ENCODE measurements at regions not wholly inside any gene's neighbourhood (a gene's known extent, or its start where the extent isn't known, plus 50 kb on each side); places are given as distances from the start of the nearest gene placed in this dataset.
"Not testable (repeated sequence)": the region's sequence is repeated elsewhere in the genome, so short reads cannot be mapped to it uniquely, and the experiment has no call there.

DNA sequence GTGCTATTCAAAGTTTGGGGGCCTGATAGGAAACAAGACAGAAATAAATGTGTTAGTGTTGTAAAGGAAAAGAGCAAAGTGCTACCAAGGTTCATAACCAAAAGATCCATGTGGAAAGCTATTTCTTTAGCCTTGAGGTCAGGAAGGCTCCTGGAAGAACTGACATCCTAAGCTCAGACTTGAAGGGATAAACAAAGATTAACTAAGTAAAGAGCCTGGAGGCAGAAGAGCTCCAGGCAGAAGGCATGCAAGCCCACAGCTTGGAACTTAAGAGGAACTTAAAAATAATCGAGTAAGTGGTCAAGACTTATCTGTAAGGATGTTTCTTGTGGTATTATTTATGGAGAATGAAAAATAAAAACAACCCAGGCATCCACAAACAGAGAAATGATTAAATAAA is 245.0 kb upstream of the MGAT5 start:
- no peak for DNase-seq (ENCODE audit: low read depth)
- in situ Hi-C loops (cut with HindIII; ENCODE audit: low pct_unique_long_range_greater_than_20kb, low sequenced_read_pairs): no loop called here

DNA sequence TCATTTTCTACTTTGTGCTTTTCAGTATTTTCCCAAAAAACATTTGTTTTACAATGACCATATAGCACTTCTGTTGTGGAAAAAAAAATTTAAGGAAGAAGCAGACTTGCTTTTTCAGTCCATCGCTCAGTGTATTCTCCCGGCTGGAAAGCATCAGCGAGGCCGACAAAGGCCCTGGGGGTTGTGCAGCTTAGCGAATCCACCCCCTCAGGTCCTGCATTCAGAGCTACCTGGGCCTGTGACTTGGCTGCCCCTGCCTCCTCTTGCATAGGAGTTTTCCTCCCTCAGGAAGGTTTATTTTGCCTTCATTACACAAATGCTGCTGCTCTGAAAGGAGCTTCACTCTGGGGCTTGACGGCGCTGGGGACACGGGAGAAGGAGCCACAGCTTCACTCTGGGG is 244.4 kb upstream of the MGAT5 start:
- no peak for DNase-seq (ENCODE audit: low read depth)
- in situ Hi-C loops (cut with HindIII; ENCODE audit: low pct_unique_long_range_greater_than_20kb, low sequenced_read_pairs): no loop called here

DNA sequence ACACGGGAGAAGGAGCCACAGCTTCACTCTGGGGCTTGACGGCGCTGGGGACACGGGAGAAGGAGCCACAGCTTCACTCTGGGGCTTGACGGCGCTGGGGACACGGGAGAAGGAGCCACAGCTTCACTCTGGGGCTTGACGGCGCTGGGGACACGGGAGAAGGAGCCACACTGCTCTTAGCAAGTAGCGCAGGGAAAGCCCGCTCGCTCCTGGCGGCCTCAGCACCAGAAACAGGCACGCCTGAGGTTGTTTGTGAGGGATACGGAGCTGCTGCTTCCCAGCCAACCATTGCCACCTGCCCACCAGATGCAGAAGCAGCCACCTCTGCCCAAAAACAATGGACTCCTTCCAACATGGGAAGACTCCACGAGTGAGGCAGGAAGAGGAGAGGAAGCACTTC is 244.0 kb upstream of the MGAT5 start:
- DNase-seq (ENCODE audit: low read depth); in situ Hi-C loops (cut with HindIII; ENCODE audit: low pct_unique_long_range_greater_than_20kb, low sequenced_read_pairs): not testable (repeated sequence)

DNA sequence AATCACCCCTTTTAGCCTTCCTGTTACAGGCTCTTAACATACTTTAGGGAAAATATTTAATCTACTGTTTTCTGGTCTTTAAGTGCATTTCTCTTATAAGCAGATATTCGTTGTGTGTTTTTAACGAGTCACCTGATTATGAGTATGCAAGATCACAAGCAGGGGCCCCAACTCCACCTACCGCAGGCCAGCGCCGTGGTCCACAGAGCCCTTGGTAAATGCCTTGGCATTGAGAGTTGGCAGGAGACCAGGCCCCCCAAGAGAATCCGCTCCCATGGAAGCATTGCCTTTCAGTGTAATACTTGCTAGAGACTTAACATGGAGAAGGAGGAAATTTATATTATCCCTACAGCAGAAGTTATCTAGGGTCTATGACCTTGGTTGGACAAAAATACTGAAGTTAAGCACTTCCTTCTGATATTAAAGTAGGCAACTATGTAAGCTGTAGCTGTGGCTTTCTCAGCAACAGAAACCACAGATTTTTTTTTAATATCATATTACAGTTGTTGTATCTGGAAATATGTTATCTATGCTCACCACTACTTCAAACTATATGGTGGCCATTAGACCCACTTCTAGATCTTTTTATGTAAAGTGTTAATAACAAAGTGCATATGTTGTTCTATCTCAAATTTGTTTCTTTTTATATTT is 241.8 kb upstream of the MGAT5 start:
- in situ Hi-C loops (cut with HindIII; ENCODE audit: low pct_unique_long_range_greater_than_20kb, low sequenced_read_pairs): no loop called here
- no peak for DNase-seq (ENCODE audit: low read depth)

DNA sequence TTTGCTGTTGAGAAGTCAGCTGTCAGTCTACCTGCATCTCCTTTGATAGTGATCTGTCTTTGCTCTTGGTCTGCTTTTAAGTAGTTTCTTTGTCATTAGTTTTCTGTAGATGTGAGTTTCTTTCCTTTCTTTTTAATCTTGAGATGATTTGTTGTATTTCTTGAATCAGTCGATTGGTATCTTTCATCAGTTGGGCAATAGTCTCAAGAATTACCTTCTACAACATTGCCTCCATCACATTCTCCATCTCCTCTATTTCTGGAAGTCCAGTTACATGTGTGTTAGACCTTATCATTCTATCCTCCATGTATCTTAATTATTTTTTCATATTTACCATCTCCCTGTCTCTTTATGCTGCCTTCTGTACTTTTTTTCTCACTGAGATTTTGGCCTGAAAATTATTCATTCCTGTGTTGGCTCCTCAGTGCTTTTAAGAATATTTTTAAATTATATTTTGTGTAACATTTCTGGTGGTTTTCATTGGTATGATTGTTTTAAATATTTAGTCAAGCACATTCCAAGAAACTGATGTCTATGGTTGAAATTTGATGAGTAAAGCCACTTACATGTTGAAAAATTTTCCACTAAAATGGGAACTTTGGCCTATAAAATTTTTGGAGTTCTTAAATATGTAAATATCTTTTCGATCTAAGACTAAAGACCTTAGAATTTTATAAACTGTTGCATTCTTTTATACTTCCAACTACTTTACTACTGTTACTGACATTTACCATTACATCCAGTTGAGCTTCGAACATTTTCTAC is 239.5 kb upstream of the MGAT5 start:
- DNase-seq (ENCODE audit: low read depth): no peak
- in situ Hi-C loops (cut with HindIII; ENCODE audit: low pct_unique_long_range_greater_than_20kb, low sequenced_read_pairs): no loop called here

DNA sequence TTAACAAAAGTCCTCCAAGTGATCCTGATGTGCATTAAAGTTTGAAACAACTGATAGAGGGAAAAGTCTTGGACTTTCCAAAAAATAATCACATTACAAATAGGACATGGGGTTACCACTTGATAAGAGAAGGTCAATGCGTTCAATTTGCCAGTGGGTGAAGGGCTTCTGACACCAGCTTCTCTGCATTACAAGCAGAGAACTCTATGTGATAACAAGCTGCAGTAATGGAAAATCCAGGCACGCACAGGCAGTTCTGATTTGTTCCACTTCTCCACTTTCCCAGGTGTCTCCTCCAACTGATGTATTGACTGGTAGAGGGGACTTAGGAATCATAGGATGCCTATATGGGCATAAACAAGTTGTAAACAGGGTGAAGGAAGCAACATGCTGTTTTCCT is 234.0 kb upstream of the MGAT5 start:
- DNase-seq (ENCODE audit: low read depth): no peak
- in situ Hi-C loops (cut with HindIII; ENCODE audit: low pct_unique_long_range_greater_than_20kb, low sequenced_read_pairs): no loop called here

DNA sequence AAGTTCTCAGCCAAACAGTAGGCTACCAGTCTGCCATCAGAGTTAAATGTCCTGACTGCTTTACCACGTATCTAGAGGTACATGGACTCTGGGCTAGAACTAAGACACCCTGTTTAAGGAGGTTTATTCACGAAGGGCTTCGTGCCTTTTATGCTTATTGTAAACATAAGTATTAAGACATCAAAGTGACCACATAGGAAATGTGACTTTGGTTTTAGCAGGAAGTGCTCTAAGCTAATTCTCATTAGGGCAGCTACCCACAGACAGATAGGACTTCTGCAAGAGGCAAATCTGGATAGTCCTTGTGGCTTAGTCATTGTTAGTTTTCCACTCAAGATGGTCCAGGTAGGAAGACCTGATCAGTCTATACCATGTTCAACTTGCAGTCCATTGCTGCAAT is 233.3 kb upstream of the MGAT5 start:
- in situ Hi-C loops (cut with HindIII; ENCODE audit: low pct_unique_long_range_greater_than_20kb, low sequenced_read_pairs): no loop called here
- no peak for DNase-seq (ENCODE audit: low read depth)

DNA sequence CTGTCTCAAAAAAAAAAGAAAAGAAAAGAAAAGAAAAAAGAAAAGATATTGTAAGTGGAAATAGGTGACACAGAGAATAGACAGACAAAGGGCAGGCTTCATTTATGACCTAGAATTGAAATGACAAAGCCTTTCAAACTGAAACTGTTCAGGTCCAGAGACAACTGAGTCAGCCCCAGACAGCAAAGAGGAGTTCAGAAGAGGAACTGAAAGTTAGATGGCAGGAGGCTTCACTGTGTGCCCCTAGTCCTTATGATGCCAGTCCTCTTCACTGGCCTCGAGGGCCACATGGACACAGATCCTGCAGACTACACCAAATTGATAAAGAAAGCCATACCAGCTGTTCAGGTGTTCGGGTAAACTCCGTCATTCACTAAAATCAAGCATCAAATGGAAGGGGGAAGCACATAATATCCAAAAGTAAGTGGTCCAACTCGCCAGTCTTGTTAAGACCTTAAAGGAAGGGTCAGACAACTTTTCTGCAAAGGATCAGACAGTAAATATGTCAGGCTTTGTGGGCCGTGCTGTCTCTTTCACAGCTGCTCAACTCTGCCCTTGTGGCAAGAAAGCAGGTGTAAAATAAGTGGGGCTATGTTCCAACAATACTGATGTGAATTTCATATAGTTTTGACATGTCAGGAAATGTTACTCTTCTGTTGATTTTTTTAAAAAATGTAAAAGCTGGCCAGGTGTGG is 231.9 kb upstream of the MGAT5 start:
- in situ Hi-C loops (cut with HindIII; ENCODE audit: low pct_unique_long_range_greater_than_20kb, low sequenced_read_pairs): no loop called here
- no peak for DNase-seq (ENCODE audit: low read depth)

DNA sequence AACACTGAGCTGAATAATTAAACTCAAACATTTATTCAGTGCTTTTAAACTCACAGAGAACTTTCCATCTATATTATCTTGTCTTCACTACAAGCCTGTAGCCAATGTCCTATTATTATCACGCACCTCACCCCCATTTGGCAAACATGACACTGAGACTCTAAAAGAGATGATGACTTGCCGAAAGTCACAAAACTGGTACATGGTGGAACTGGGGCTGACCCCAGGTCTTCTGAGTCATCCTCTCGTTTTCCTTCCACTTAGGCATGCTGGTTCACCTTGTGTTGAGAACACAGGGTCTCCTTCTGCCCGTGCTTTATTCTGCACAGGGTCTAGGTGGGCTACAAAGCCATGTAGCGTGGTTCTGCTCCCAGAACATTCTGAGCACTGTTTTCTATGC is 230.0 kb upstream of the MGAT5 start:
- in situ Hi-C loops (cut with HindIII; ENCODE audit: low pct_unique_long_range_greater_than_20kb, low sequenced_read_pairs): no loop called here
- no peak for DNase-seq (ENCODE audit: low read depth)

DNA sequence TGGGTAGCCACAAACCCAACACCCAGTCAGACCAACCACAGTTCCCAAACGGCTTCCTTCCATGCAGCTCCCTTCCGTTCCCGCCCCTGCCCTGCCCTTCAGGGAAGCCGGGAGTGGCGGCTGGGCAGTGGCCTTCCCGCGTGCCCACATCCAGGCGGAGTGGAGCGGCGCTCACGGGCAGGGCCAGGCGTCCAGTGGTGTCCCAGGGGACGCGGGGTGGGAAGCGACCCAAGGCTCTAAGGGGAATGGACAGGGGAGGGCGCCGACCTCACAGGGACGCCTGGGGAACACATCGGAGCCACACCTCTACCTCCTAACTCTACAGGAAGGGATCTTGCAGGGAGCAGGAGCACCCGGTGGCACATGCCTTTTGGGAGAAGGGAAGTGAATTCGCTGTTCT is 225.9 kb upstream of the MGAT5 start:
- in situ Hi-C loops (cut with HindIII; ENCODE audit: low pct_unique_long_range_greater_than_20kb, low sequenced_read_pairs): no loop called here
- DNase-seq (ENCODE audit: low read depth): no peak

DNA sequence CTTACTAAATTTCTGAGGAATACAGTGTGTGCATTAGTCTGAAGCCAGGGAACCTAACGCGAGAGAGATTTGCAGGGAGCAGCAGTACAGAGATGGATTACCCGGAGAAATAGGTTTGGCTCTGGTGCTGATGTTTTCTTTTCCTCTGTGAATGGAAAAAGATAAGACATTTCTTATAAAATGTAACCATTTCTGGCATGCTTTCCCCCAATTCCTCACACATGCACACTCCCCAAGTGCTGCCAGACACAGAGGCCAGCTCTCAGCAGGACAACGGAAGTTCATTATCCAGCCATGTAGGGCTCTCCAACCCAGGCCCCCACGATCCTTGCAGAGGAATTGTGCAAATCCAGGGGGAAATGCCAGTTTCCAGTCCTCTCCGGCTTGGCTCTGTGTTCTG is 224.5 kb upstream of the MGAT5 start:
- DNase-seq (ENCODE audit: low read depth): no peak
- in situ Hi-C loops (cut with HindIII; ENCODE audit: low pct_unique_long_range_greater_than_20kb, low sequenced_read_pairs): no loop called here

DNA sequence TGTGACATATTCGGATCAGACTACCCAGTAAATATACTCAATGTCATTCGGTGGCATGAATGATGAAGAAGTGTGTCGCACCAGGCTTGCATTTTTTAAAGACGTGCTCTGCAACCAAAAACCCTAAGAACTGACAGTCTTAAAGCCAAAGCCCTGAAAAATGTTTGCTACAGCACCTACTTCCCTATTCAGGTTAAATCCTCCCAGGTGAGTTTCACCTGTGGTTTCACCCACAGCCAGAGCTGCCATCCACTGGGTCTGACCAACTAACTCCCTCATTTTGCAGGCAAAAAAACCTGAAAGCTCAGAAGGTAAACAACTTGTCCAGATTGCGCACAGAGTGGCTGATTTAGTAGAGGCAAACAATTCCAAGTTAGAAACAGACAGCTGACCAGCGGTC is 222.3 kb upstream of the MGAT5 start:
- no peak for DNase-seq (ENCODE audit: low read depth)
- in situ Hi-C loops (cut with HindIII; ENCODE audit: low pct_unique_long_range_greater_than_20kb, low sequenced_read_pairs): no loop called here

DNA sequence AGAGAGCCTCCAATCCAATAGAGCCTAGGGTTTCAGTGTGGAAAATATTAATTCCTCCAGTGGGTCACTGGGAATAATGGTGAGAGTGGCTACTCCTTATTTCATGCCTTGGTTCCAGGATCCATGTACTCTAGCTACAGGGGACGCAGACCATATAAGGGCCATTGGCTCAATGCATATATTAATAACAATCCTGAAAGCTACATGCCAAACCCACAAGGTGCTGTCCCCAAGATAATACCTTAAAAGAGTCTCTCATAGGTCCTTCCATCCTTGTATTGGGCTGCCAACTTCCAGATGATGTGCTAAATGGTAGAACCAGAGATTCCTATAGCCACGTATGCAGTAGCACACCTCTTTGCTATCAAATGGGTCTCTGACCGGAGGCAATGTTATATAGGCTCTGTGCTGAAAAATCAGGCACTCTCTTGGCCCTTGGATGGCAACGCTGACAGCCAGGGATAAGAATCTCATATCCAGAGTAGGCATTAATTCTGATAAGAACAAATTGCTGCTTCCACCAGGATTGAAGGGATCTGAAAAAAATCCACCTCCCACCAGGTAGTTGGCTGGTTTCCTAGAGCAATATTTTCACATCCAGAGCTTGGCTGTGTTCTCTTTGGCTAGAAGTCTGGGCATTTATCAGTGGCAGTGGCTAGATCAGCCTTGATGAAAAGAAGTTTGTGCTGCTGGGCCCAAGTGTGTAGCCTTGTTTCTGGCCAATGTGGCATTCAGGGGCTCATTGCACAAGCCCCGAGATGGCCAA is 218.1 kb upstream of the MGAT5 start:
- in situ Hi-C loops (cut with HindIII; ENCODE audit: low pct_unique_long_range_greater_than_20kb, low sequenced_read_pairs): no loop called here
- no peak for DNase-seq (ENCODE audit: low read depth)

DNA sequence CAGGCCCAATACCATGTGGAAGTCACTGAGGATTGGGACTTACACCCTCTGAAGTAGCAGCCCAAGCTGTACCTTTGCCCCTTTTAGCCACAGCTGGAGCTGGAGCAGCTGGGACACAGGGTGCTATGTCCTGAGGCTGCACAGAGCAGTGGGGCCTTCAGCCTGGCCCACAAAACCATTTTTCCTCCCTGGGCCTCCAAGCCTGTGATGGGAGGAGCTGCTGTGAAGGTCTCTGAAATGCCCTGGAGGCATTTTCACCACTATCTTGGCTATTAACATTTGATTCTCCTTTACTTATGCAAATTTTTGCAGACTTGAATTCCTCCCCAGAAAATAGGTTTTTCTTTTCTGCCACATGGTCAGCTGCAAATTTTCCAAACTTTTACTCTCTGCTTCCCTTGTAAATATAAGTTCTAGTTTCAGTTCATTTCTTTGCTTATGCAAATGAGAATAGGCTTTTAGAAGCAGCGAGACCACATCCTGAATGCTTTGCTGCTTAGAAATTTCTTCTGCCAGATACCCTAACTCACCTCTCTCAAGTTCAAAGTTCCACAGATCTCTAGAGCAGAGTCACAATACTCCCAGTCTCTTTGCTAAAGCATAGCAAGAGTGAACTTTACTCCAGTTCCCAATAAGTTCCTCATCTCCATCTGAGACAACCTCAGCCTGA is 213.8 kb upstream of the MGAT5 start:
- no peak for DNase-seq (ENCODE audit: low read depth)
- in situ Hi-C loops (cut with HindIII; ENCODE audit: low pct_unique_long_range_greater_than_20kb, low sequenced_read_pairs): no loop called here

DNA sequence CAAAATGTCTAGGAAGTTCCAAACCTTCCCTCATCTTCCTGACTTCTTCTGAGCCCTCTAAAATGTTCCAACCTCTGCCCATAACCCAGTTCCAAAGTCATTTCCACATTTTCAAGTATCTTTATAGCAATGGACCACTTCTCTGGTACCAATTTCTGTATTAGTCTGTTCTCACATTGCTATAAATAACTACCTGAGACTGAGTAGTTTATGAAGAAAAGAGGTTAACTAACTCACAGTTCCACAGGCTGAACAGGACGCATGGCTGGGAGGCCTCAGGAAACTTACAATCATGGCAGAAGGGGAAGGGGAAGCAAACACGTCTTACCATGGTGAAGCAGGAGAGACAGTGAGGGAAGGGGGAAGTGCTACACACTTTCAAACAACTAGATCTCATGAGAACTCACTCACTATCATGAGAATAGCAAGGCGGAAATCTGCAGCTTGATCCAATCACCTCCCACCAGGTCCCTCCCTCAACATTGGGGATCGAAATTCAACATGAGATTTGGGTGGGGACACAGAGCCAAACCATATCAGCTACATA is 213.2 kb upstream of the MGAT5 start:
- DNase-seq (ENCODE audit: low read depth); in situ Hi-C loops (cut with HindIII; ENCODE audit: low pct_unique_long_range_greater_than_20kb, low sequenced_read_pairs): not testable (repeated sequence)

DNA sequence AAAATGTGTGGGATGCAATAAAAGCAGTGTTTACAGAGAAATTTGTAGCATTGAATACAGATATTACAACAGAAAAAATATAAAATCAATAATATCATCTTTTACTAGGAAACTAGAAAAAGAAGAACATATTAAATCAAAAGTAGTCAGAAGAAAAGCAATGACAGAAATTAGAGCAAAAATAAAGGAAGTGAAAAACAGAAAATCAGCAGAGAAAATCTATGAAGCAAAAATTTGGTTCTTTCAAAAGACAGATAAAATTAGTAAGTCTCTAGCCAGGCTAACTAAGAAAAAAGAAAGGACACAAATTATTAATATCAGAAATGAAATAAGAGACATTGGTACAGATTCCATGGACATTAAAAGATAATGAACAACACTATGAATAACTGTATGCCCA is 212.0 kb upstream of the MGAT5 start:
- in situ Hi-C loops (cut with HindIII; ENCODE audit: low pct_unique_long_range_greater_than_20kb, low sequenced_read_pairs): no loop called here
- no peak for DNase-seq (ENCODE audit: low read depth)

DNA sequence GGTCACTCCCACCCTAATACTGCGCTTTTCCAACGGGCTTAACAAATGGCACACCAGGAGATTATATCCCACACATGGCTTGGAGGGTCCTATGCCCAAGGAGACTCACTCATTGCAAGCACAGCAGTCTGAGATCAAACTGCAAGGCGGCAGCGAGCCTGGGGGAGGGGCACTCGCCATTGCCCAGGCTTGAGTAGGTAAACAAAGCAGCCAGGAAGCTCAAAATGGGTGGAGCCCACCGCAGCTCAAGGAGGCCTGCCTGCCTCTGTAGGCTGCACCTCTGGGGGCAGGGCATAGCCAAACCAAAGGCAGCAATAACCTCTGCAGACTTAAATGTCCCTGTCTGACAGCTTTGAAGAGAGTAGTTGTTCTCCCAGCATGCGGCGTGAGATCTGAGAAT is 210.8 kb upstream of the MGAT5 start:
- DNase-seq (ENCODE audit: low read depth); in situ Hi-C loops (cut with HindIII; ENCODE audit: low pct_unique_long_range_greater_than_20kb, low sequenced_read_pairs): not testable (repeated sequence)

DNA sequence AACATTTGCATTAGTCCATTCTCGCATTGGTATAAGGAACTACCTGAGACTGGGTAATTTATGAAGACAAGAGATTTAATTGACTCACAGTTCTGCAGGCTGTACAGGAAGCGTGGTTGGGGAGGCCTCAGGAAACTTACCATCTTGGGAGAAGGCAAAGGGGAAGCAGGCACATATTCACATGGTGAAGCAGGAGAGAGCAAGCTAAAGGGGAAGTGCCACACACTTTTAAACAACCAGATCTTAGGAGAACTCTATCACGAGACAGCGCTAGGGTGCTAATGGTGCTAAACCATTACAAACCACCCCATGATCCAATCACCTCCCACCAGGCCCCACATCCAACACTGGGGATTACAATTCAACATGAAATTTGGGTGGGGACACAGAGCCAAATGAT is 201.7 kb upstream of the MGAT5 start:
- in situ Hi-C loops (cut with HindIII; ENCODE audit: low pct_unique_long_range_greater_than_20kb, low sequenced_read_pairs): no loop called here

More for the DNA sequence above, 201.7 kb upstream of the MGAT5 start:
- no peak for DNase-seq (ENCODE audit: low read depth)

Measured in Caki2 (cell line).